Type B pancreatic cell (in vitro differentiated cells): ENCODE measurements at regions not wholly inside any gene's neighbourhood (a gene's known extent, or its start where the extent isn't known, plus 50 kb on each side); places are given as distances from the start of the nearest gene placed in this dataset.

Source experiments
- DNase-seq: peaks from one replicate; pipeline ENCODE4 v3.0.0; 2021; ENCODE audit warnings: mixed read lengths; ENCODE audit not compliant: unreplicated experiment; ENCODE audit errors: extremely low spot score
- H3K27ac Mint-ChIP-seq: 2 replicates; pipeline ENCODE4 v1.8.0; 2021; ENCODE audit warnings: mild to moderate bottlenecking, mixed read lengths
- H3K27me3 Mint-ChIP-seq: 2 replicates; pipeline ENCODE4 v1.8.0; 2021; ENCODE audit warnings: mixed read lengths
- H3K36me3 Mint-ChIP-seq: 2 replicates; pipeline ENCODE4 v1.8.0; 2021; ENCODE audit warnings: mixed read lengths
- H3K4me1 Mint-ChIP-seq: one replicate; pipeline ENCODE4 v1.8.0; 2021; ENCODE audit warnings: mixed read lengths; ENCODE audit not compliant: unreplicated experiment
- H3K4me3 Mint-ChIP-seq: 2 replicates; pipeline ENCODE4 v1.8.0; 2021; ENCODE audit warnings: mild to moderate bottlenecking, mixed read lengths
- H3K9me3 Mint-ChIP-seq: 2 replicates; pipeline ENCODE4 v1.8.0; 2021; ENCODE audit warnings: mixed read lengths
- CTCF ChIP-seq: fragments of 200-600 bp; sonication (generic); conservative IDR thresholded peaks from 2 replicates; pipeline ENCODE4 v1.5.0; 2021; ENCODE audit warnings: antibody characterized with exemption, mild to moderate bottlenecking

- no peak overlapping the region for H3K4me3 Mint-ChIP-seq
- H3K36me3 Mint-ChIP-seq = no peaks in the 10 kb centered on the region
- no peak overlapping the region for H3K27ac Mint-ChIP-seq
- H3K4me1 Mint-ChIP-seq = peaks cover 4% of the 10 kb centered on the region
- TF ChIP-seq CTCF = no peak
- DNase-seq = no peak
- no peaks in the 10 kb centered on the region for H3K9me3 Mint-ChIP-seq
- H3K27me3 Mint-ChIP-seq = no peaks in the 10 kb centered on the region
These were observed 2156.1 kb upstream of the CELF4 start for GRCh38 chr18:39721712-39722111.

GRCh38 chr18:39713961-39714360 lies 2148.4 kb upstream of the CELF4 start:
- DNase-seq = no peak
- H3K27ac Mint-ChIP-seq = no peak overlapping the region
- H3K9me3 Mint-ChIP-seq = no peaks in the 10 kb centered on the region
- H3K4me1 Mint-ChIP-seq = peaks cover 16% of the 10 kb centered on the region
- TF ChIP-seq CTCF = no peak
- no peak overlapping the region for H3K4me3 Mint-ChIP-seq
- H3K27me3 Mint-ChIP-seq = no peaks in the 10 kb centered on the region
- H3K36me3 Mint-ChIP-seq = no peaks in the 10 kb centered on the region

GRCh38 chr18:39711701-39712100 lies 2146.1 kb upstream of the CELF4 start:
- TF ChIP-seq CTCF = no peak
- Mint-ChIP-seq H3K36me3 (no peaks in the 10 kb centered on the region), H3K9me3 (no peaks in the 10 kb centered on the region), H3K4me1 (peaks cover 16% of the 10 kb centered on the region), H3K27ac (no peak overlapping the region), H3K27me3 (no peaks in the 10 kb centered on the region), H3K4me3 (no peak overlapping the region)
- DNase-seq = no peak

GRCh38 chr18:39705362-39705761 lies 2139.8 kb upstream of the CELF4 start:
- no peaks in the 10 kb centered on the region for H3K36me3 Mint-ChIP-seq
- no peak overlapping the region for H3K27ac Mint-ChIP-seq
- no peaks in the 10 kb centered on the region for H3K27me3 Mint-ChIP-seq
- no peak for TF ChIP-seq CTCF
- no peak for DNase-seq
- no peak overlapping the region for H3K4me3 Mint-ChIP-seq
- H3K4me1 Mint-ChIP-seq = peaks cover 6% of the 10 kb centered on the region
- no peaks in the 10 kb centered on the region for H3K9me3 Mint-ChIP-seq

- DNase-seq = no peak
- Mint-ChIP-seq H3K27me3 (no peaks in the 10 kb centered on the region), H3K4me1 (peaks cover 6% of the 10 kb centered on the region), H3K27ac (no peak overlapping the region), H3K36me3 (no peaks in the 10 kb centered on the region), H3K9me3 (no peaks in the 10 kb centered on the region), H3K4me3 (no peak overlapping the region)
- TF ChIP-seq CTCF = no peak
These were observed 2137.3 kb upstream of the CELF4 start for GRCh38 chr18:39702888-39703287.

- no peak for DNase-seq
- Mint-ChIP-seq H3K27me3 (no peaks in the 10 kb centered on the region), H3K4me1 (peaks cover 6% of the 10 kb centered on the region), H3K4me3 (no peak overlapping the region), H3K36me3 (no peaks in the 10 kb centered on the region), H3K27ac (no peak overlapping the region), H3K9me3 (no peaks in the 10 kb centered on the region)
- no peak for TF ChIP-seq CTCF
These were observed 2136.2 kb upstream of the CELF4 start for GRCh38 chr18:39701839-39702238.
